ENCODE measurements at regions not wholly inside any gene's neighbourhood (a gene's known extent, or its start where the extent isn't known, plus 50 kb on each side); places are given as distances from the start of the nearest gene placed in this dataset.

DNA sequence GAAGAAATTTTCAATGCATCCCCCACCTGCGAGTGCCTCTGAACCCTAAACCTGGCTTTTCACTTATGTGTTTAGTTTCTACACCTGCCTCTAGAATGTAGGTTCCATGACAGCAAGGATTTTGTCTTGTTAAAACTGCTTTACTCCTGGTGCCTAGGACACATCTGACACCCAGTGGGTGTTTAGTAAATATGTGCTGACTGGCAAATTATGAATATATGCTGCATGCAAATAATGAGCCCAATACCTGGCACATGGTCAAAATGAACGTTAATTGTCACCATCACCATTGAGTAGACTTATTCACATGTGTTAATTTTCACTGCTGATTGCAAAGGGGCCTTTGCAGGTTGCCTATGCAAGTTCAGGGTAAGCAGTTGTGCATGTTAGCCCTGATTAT lies 249.9 kb upstream of the WWC1 start:
- no peak for DNase-seq

DNA sequence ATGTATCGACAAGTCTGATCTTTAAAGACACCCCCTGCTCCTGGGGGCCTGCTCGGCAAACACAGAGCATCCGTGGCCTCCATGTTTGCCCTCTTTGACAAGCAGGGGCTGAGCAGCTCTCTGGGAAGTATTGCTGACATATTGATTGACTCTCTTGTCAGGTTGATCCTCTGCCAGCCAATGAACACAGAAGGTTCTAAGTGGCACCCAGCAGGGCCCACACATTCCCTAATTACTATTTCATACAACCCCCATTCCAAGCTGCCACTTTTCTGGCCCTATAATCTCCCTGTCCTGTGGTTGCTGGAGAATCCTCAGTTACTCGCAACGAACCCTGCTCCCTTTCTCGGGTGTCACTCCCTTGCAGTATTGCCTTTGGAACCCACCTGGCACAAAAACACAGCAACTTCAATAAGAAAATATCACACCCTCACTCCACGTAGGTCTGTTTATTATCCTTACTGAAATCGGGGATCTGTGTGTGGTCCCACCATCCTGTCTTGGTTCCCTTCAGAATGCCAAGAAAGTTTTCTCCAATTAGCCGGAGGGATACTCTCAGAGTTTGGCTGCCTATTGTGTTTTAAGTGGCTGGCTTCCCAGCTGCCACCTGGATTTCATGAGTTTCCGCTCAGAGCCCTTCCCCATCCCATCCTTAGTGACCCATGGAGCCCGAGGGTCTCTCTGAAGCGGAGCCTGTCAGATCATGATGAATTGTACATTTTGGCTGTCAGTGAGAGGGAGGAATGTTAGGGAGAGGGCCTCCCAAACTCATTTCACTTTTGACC lies 249.0 kb upstream of the WWC1 start:
- no peak for DNase-seq

DNA sequence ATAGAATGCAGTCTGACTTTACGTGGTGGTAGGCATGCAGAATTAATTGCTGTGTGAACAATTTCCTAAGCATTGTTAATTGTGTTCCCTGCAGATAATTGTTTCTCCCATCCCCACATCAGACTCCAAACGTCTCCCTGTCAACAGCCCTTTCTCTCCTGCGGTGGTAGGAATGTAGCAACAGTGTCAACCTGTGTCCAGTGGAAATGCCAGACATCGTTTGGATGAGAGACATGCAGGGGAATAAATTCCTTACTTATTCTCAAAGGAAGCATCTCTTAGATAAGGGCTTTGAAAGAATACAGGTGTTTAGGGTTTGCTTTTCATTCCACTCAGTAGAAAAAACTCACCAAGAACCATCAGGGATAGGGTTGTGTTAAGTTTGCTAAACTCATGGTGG lies 245.3 kb upstream of the WWC1 start:
- DNase-seq = no peak

DNA sequence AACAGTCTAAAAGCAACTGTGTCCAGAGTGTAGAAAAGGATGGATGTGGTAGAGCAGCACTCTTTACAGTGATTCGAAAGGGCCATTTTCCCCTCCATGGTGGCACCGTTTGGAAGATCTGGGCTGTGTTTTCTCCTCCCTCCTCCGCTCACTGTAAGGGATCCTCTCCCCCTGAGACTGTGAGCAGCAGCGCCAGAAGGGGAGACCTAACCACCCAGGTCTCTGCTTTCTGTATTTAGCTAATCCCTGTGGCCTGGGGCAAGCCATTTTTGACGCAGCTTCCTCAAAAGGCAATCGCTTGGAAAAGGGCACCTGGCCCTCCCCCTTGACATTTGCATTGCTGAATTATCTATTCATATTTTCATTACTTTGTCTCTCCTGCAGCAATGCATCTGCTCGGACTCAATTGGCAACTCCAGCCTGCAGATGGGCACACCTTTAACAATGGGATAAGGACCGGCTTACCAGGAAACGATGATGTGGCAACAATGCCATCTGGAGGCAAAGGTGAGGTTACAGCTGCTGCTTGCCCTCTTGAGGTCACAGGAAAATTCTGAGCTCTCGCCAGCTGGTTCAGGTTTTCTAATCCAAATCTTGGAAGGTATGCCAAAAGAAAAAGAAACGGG lies 244.3 kb upstream of the WWC1 start:
- no peak for DNase-seq

DNA sequence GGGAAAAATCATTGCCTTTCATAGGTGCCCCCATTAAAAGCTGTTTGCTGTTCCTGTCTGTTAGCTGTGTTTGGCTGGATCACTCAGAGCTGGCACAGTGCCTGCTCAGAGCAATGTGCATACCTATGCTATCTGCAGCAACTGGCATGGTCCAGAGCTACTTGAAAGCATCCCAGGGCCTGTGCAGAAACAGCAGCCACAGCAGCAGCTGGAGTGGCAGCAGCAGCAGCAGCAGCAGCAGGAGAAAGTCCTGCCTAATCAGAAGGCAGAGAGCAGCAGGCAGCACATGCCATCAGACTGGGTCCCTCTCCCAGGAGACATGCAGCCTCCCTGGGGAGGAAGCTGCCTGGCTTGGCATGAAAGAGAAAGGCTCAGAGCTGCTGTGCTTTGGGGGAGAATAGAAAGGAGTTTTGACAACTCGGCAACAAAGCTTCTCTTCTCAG lies 243.8 kb upstream of the WWC1 start:
- DNase-seq = no peak

DNA sequence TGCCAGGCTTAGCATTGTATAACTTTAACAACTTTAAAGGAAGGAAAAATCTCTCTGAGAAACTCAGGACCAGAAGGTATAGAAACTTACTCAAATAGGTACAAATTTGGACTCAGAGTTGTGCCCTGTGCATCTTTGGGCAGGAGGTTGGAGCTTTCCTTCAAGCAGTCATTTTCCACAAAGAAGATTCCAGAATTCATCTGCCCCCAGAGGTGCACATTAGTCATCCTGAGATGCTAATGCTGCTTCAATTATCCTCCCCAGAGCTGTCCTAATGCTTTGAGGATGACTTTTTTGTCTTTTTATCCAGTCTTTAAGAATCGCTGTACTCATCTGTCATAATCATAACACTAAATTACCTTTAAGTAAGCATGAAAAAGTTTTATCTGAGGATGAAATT lies 243.0 kb upstream of the WWC1 start:
- DNase-seq = no peak

DNA sequence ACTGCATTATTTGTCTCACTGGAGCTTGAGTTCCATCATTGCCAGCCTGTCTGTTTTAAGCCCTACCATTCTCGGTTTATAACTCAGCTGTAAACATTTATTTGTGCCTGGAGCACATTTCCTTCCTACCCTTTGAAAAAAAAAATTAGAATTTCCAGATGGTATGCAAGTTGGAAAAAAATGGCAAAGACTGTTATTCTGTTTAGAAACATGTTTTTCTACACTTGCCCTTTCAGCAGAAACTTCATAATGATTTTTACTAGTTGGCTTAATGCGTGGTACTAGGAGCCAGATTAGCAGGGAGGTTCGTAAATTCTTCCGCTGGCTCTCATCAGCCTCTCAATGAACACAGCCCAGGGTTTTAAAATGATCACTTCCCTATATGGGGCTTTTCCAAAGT lies 238.8 kb upstream of the WWC1 start:
- DNase-seq = no peak

DNA sequence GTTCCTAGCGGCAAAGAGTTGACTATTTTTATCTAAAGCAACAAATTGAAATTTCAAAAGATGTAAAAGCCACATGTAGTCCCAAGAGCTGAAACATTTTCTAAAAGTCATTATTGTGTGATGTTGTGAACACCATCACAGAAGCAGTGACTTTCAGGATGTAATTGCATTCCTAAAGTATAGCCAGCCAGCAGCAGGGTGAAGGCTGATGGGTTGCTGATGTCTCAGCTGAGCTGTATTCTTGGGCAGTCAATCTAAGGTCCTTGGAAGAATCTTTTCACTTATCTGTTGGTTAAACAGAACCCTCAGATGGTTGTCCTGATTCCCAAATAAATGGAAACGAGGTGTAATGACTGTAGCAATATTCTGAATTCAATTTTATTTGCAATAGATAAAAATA lies 237.4 kb upstream of the WWC1 start:
- no peak for DNase-seq

DNA sequence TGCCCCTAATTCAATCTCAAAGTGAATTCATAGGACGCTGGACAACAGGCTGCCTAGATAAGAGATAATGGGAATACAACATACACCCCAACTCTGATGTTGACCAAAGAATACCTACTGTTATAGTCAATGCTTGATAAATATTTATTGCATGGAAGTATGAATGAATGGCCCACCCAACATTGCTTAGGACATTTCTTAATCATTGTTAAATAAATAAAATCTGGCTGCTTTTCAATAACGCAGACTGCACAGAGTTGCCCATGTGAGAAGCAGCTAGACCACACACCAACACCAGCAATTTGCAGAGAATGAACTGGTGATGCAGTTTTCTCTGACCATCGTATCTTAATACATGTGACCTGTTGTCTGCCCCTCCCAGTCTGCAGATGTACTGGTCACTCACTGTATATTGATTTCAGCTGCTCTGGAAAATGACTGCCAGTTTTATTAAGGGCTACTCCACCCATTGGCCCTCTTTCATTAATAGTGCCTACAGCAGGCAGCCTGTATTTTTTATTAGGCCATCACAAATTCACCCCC lies 236.2 kb upstream of the WWC1 start:
- no peak for DNase-seq

DNA sequence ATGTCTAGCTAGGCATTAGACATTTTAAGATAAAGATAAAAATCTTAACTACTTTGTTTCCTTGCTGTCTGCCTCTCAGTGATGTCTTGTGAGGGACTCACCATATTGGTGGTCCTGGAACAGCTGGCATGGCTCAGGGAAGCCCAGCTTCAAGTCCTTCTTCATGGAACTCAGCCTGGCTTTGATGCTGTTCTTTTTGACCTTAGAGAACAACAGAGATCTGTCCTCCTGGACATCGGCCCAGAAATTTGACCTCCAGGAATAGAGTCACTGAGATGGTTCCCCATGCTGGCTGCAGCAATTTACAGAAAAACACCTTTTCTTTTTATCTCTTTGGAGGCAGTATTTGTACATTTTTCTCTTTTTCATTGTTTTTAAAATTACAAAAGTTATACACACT lies 235.5 kb upstream of the WWC1 start:
- DNase-seq = no peak

DNA sequence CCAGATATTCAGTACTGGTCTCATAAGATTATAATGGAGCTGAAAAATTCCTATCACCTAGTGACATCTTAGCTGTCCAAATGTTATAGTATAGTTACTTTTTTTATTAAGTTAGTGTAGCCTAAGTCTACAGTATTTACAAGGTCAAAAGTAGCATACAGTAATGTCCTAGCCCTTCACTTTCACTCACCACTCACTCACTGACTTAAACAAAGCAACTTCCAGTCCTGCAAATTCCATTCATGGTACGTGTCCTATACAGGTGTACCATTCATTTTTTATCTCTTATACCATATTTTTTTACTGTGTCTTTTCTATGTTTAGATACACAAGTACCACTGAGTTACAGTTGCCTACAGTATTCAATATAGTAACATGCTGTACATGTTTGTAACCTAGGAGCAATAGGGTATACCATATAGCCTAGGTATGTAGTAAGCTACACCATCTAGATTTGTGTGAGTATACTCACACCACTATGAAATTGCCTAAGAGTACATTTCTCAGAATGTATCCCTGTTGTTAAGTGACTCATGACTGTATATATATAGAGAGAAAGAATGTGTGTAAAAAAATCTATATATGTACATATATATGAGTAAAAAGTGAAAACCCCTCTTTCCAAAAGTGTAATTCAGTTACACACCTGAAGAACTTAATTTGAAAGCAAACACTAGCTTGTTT lies 234.8 kb upstream of the WWC1 start:
- no peak for DNase-seq

DNA sequence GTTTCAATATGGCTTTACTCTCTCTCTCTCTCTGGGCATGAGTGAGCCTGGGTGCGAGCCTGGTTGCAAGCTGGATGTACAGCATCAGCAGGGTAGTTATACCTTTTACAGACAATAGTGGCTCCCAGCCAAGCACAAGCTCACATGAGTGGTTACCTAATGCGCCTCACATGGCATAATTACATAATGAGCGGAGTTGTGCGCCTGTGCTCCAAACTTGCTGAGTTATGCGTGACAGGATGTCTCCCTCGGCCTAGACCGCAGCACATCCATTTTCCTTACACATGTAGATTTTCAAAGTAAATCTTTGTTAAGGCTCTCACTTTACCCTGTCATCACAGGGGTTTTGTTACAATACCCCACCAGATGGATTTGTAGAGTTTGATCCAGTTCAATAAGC lies 233.5 kb upstream of the WWC1 start:
- DNase-seq = no peak

DNA sequence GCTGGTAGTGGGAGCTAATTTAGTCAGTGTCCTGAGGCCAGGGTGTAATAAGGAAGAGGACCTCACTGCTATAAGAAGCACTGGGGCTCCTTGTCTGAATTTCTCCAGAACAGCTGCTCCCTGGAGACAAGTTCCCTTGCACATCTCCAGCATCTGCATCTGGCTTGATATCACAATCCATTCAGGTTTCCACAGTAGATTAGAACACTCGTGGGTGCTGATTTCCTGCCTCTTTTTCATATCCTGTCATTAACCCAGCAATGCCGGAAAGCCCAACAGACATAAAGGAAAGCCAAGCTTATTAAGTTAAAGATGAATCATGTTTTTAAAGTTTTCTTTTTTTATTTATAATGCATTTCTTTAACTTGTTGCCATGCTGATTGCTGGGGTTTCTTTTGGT lies 232.3 kb upstream of the WWC1 start:
- DNase-seq = no peak

DNA sequence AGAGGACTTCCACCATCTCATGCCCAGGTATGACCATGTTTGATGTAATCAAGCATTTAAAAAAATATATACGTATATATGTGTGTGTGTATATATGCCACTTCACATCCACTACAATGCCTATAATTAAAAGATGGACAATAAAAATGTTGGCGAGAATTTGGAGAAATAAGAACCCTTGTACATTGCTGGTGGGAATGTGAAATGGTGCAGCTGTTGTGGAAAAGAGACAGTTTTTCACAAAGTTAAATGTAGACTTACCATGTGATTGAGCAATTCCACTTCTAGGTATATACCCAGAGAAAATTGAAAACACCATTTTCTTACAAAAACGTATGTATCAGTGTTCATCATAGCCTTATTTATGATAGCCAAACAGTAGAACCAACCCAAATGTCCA lies 229.2 kb upstream of the WWC1 start:
- no peak for DNase-seq

DNA sequence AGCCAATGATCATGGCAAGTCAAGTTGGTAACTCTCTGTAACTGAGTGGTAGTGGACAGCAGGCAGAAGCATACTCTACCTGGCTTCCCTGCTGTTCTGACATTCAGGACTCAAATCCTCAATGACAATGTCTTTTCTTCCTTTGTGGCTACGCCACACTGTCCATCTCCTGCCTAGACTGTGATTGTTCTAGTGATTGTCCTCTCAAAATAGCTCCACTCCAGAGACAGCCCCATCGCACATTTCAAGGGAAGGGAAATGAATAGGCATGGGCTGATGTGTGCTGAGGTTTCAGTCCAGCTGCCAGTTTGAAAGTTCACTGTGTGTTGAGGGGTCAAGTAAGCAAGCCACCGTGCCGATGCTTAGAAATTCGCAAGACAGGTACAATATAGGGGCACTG lies 227.0 kb upstream of the WWC1 start:
- no peak for DNase-seq

DNA sequence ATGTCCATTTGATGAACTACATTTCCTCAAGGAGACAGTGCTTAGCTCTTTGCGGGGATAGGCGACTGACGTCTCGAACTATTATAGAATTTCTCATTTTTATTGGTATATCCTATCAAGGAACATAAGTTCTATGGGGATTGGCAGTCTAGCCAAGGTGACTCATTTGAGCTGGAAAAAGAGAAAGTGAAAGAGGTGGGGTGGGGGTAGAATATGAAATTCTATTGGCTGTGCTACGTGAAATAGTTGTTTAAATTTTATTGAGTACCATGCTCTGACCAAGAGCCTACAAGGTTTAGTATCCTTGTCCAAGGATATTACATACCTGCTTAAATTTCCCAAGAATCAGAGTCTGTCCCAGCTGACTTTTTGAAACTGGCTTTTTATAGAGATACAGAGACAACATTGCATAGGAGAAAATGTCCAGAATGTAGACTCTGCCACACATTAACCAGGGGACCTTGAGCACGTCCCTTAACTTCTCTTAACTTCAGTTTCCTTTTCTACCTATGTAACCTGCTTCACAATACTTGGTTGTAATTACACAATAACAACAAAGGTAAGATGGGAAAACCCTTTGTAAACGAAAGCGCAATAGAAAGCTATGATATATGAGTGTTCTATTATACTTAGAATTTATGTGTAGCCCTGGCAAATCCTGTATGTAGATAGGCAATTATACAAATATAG lies 226.4 kb upstream of the WWC1 start:
- no peak for DNase-seq

DNA sequence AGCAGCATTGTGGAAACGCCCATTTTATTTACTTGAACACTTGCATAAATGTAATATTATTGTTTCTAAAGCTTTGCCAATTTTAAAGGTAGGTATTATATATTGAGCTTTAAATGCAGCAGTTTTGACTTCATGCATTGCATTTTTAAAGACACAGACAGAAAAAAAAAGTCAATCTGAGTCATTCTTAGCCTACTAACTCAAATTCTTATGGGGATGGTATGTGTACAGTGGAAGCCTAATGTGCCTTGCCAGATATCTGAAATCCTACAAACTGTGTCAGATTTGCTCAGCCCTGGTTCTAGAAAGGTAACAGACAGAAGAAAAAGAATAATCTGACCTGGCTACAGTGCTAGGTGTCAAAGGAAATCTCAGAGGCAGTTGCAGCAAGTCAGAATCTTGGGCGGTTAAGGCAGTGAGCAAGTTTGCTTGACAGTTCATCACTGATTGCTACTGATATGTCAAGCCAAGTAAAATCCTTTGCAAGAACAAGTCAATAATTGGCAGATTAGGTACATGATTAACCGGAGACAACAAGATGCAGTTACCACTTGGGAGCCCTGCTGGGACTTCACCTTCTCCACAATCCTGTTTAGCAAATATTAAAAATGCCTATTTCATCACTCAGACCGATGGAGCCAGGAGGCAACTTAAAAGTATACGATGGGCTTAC lies 224.8 kb upstream of the WWC1 start:
- DNase-seq = no peak

DNA sequence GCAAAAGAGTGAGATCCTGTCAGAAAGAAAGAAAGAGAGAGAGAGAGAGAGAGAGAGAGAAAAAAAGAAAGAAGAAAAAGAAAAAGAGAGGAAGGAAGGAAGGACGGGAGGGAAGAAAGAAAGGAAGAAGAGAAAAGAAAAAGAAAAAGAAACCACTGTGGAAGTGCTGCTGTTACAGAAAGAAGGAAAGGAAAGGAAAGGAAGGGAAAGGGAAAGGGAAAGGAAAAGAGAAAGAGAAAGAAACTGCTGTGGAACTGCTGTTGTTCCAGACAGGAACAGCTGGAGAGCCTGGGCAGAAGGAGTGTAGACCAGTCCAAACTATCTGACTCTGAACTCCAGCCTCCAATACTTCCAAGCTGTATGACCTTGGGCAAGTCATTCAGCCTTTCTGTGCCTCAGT lies 220.7 kb upstream of the WWC1 start:
- no peak for DNase-seq

DNA sequence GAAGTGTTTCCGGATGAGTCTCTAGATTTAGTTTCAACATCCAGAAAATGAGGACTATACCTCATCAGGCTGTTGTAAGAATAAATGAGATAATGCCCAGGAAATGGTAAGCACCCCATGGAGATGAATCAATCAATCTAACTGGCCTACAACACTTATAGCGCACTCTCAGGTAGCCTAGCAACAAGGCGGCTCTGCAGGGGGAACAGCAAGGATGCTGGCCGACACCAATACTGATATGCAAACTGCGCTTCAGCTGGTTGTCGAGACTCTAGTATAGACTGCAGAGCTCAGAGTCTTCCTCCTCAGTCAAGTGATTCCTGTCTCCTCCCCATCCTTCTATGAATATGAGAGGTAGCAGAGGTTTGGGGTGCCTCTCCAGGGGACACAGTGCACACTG lies 218.8 kb upstream of the WWC1 start:
- DNase-seq = no peak

DNA sequence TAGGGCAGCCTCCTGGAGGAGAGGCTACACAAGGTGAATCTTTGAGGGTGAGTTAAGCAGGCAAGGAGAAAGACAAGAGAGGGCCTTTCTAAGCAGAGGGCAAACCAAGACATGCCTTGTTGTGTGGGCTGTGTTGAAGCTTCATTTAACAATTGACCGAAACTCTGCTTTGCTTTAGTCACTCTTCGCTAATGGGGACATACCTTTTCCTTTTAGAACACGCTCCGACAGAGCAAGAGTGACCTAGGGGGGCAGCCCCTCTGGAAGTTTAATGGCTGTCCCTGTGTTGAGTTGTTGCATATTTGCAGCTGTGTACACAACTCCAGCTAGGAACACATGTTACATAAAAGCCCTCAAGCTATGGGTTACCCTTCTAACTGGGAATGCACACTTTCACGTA lies 218.1 kb upstream of the WWC1 start:
- DNase-seq = no peak

DNA sequence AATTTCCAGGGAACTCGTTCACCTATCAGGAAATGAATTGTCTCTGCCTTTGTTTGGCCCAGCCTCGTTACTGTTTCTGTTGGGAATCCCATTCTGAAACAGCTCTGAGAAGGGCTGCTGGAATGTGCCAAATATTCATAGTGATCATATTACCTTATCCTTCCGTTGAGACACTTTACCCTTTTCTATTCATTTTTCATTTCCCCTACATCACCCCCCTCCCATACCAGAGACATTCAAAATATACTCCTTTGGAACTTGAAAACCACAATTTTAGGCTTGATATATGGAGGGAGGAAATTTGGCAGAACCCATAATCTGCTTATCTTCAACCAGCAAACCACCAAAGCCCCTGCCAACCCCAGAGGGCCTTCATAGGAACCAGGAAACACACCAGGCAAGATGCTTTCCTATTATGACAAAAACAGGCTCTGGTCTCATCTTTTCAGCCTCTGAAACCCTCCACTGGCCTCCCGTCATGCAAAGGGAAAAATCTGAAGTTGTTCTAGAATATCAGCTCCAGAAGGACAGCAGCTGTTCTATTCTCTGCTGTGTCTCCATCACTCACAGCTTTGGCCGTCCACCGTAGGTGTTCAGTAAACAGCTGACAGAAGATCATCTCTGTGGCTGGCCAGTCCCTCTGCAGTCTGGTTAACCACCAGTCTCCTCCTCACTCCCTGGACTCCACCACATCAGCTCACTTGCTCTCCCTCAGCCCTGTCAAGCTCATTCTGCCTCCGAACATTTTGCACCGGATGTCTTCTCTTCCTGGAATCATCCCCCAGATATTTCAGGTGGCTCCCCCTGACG lies 217.2 kb upstream of the WWC1 start:
- no peak for DNase-seq

DNA sequence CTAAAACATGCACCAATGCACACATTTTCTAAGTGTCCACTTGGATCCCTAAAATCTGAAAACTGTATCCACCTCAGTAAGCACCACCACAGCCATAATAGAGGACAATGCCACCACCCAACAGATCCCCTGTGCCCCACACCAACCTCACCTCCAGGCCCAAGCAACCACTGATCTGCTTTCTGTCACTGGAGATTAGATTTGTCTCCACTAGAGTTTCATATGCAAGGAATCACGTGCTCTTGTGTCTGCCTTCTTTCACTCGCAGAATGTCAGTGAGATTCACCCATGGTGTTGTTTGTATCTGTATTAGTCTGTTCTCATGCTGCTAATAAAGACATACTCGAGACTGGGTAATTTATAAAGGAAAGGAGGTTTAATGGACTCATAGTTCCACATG lies 216.1 kb upstream of the WWC1 start:
- no peak for DNase-seq

Data from T-helper 9 cell (primary cell).